ENCODE measurements at regions not wholly inside any gene's neighbourhood (a gene's known extent, or its start where the extent isn't known, plus 50 kb on each side); places are given as distances from the start of the nearest gene placed in this dataset.

DNA sequence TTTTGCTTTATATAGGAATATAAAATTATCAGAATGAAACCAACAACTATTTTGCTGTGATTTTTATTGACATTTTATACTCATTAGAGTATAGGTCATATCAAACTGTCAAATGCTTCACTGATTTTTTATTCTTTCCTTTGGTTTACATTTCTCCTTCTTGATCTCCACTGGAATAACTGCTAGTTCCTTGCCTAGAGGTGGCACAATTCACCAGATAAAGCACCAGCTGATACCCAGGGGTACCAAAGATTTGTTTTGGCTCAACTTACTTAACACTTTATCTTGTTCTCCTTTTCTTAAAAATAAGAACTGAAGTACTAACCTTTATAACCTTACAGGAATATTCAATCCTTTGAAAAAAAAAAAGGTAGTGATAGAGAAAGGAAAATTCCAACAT is 725.1 kb upstream of the CHORDC1 start:
- Histone ChIP-seq H3K9ac (no peak overlapping the region), H4K20me1 (ENCODE audit: insufficient read depth) (no peaks in the 10 kb centered on the region), H3K27ac (ENCODE audit: low read depth in 2 of 2, low read length in 1 of 2) (no peak overlapping the region), H3K27me3 (ENCODE audit: insufficient read depth) (no peaks in the 10 kb centered on the region), H3K4me3 (ENCODE audit: low read depth in 2 of 2, low read length in 1 of 2) (no peak overlapping the region), H2AFZ (ENCODE audit: low read depth) (no peak overlapping the region), H3K4me1 (ENCODE audit: control insufficient read depth in 1 of 2, insufficient read depth in 2 of 2, low read depth in 1 of 2, low read length in 1 of 2) (no peaks in the 10 kb centered on the region), H3K36me3 (replicated peaks in 1 of 2; ENCODE audit: control insufficient read depth in 1 of 2, insufficient read depth in 2 of 2, low read length in 1 of 2) (no peaks in the 10 kb centered on the region), H3F3A (replicated peaks; ENCODE audit: insufficient read depth) (no peaks in the 10 kb centered on the region), H3K9me3 (no peaks in the 10 kb centered on the region), H3K4me2 (no peak overlapping the region), H3K9me2 (no peaks in the 10 kb centered on the region), H3K79me2 (ENCODE audit: insufficient read depth) (no peaks in the 10 kb centered on the region)
- ChIA-PET POLR2A (no interaction called here), CTCF (no interaction called here)
- no peak for DNase-seq
- TF ChIP-seq RAD21 (IDR thresholded peaks at IDR 0.05; ENCODE audit: low read length), result peak; percentile 8; the same call in 1 of the 2 replicates
- TF ChIP-seq, protein P1, sequence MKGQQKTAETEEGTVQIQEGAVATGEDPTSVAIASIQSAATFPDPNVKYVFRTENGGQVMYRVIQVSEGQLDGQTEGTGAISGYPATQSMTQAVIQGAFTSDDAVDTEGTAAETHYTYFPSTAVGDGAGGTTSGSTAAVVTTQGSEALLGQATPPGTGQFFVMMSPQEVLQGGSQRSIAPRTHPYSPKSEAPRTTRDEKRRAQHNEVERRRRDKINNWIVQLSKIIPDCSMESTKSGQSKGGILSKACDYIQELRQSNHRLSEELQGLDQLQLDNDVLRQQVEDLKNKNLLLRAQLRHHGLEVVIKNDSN (IDR thresholded peaks at IDR 0.05; ENCODE audit: borderline replicate concordance, low read depth), result no peak

DNA sequence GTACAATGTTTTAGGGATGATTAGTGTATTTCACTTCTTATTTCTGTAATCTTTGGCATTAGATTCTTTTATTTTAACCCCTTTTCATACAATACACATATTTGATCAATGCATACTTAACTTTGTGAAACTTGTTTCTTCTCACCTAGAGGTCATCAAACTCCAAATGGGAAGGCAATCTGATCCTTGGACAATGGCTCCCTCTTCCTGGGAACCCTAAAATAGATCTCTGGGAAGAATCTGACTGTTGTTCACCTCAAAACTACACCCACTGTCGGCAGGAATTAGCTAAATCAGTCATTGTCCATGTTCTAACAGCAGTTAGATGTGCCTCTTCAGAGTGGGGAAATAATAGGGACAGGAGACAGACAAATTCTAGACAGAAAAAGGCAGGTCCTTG is 707.4 kb upstream of the CHORDC1 start:
- H3K9ac ChIP-seq, result no peak overlapping the region
- H3K27ac ChIP-seq (ENCODE audit: low read depth in 2 of 2, low read length in 1 of 2), result no peak overlapping the region
- DNase-seq, result no peak
- H3K27me3 ChIP-seq (ENCODE audit: insufficient read depth), result no peaks in the 10 kb centered on the region
- H3K4me1 ChIP-seq (ENCODE audit: control insufficient read depth in 1 of 2, insufficient read depth in 2 of 2, low read depth in 1 of 2, low read length in 1 of 2), result no peaks in the 10 kb centered on the region
- H3K4me2 ChIP-seq, result no peak overlapping the region
- H3K9me2 ChIP-seq, result no peaks in the 10 kb centered on the region
- no peak overlapping the region for H2AFZ ChIP-seq (ENCODE audit: low read depth)
- no peaks in the 10 kb centered on the region for H3K9me3 ChIP-seq
- no peaks in the 10 kb centered on the region for H4K20me1 ChIP-seq (ENCODE audit: insufficient read depth)
- ChIA-PET CTCF (no interaction called here), POLR2A (no interaction called here)
- 19% methylated on average over 1 of the region's 1 CpG for WGBS (ENCODE audit: low lambda C conversion rate)
- no peak for TF ChIP-seq RFX5 (IDR thresholded peaks at IDR 0.05; ENCODE audit: low read length)
- H3K4me3 ChIP-seq (ENCODE audit: low read depth in 2 of 2, low read length in 1 of 2), result no peak overlapping the region
- no peaks in the 10 kb centered on the region for H3K36me3 ChIP-seq (replicated peaks in 1 of 2; ENCODE audit: control insufficient read depth in 1 of 2, insufficient read depth in 2 of 2, low read length in 1 of 2)
- H3F3A ChIP-seq (replicated peaks; ENCODE audit: insufficient read depth), result no peaks in the 10 kb centered on the region
- H3K79me2 ChIP-seq (ENCODE audit: insufficient read depth), result no peaks in the 10 kb centered on the region

DNA sequence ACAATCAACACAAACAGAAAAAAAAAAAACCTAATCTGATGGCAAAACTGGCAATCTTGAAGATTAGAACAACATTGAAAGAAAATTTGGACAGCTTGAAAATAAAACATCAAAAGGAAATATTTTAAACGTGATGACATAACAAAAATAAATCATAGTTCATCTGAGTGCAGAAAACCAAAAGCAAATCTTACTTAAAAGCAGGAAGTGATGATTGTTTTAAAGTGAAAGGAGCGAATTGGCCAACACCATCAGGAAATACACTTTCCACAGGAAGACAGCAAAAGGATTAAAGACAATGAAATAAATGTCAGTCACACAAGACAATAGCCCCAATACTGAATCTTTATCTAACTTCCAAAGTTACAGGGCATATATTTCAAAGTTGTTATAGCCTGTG is 696.5 kb upstream of the CHORDC1 start:
- H3K9me3 ChIP-seq, result no peaks in the 10 kb centered on the region
- H3K4me1 ChIP-seq (ENCODE audit: control insufficient read depth in 1 of 2, insufficient read depth in 2 of 2, low read depth in 1 of 2, low read length in 1 of 2), result no peaks in the 10 kb centered on the region; a peak in 2 of 4 replicates
- no peak overlapping the region; the same call in 1 of the 2 replicates for H2AFZ ChIP-seq (ENCODE audit: low read depth)
- WGBS (ENCODE audit: low lambda C conversion rate), result 28% methylated on average over 2 of the region's 2 CpGs
- no peak overlapping the region for H3K9ac ChIP-seq
- H3F3A ChIP-seq (replicated peaks; ENCODE audit: insufficient read depth), result no peaks in the 10 kb centered on the region
- no peak for DNase-seq
- H3K27ac ChIP-seq (ENCODE audit: low read depth in 2 of 2, low read length in 1 of 2), result peak overlapping the region in 1 of 2 experiments; percentile 47; a peak in 2 of 4 replicates
- no peaks in the 10 kb centered on the region for H3K9me2 ChIP-seq
- ChIA-PET CTCF (interaction anchor here (1.4 kb wide), 1 partner anchor 11 kb away, joined by 3 read pairs; no protein-coding TSS in a partner anchor), POLR2A (no interaction called here)
- H3K36me3 ChIP-seq (replicated peaks in 1 of 2; ENCODE audit: control insufficient read depth in 1 of 2, insufficient read depth in 2 of 2, low read length in 1 of 2), result no peaks in the 10 kb centered on the region
- H4K20me1 ChIP-seq (ENCODE audit: insufficient read depth), result no peaks in the 10 kb centered on the region
- H3K4me2 ChIP-seq, result no peak overlapping the region
- H3K79me2 ChIP-seq (ENCODE audit: insufficient read depth), result no peaks in the 10 kb centered on the region
- H3K4me3 ChIP-seq (ENCODE audit: low read depth in 2 of 2, low read length in 1 of 2), result no peak overlapping the region
- H3K27me3 ChIP-seq (ENCODE audit: insufficient read depth), result no peaks in the 10 kb centered on the region
- no peak for TF ChIP-seq YY1 (IDR thresholded peaks at IDR 0.05; ENCODE audit: low read depth)
- no peak for TF ChIP-seq FOXJ3 (CRISPR knock-in tag; IDR thresholded peaks at IDR 0.05)
- TF ChIP-seq JUND (IDR thresholded peaks at IDR 0.05), result no peak
- TF ChIP-seq, protein P2, sequence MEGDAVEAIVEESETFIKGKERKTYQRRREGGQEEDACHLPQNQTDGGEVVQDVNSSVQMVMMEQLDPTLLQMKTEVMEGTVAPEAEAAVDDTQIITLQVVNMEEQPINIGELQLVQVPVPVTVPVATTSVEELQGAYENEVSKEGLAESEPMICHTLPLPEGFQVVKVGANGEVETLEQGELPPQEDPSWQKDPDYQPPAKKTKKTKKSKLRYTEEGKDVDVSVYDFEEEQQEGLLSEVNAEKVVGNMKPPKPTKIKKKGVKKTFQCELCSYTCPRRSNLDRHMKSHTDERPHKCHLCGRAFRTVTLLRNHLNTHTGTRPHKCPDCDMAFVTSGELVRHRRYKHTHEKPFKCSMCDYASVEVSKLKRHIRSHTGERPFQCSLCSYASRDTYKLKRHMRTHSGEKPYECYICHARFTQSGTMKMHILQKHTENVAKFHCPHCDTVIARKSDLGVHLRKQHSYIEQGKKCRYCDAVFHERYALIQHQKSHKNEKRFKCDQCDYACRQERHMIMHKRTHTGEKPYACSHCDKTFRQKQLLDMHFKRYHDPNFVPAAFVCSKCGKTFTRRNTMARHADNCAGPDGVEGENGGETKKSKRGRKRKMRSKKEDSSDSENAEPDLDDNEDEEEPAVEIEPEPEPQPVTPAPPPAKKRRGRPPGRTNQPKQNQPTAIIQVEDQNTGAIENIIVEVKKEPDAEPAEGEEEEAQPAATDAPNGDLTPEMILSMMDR (IDR thresholded peaks at IDR 0.05), result no peak
- TF ChIP-seq ELF1 (IDR thresholded peaks at IDR 0.05), result no peak
- TF ChIP-seq FOXM1 (IDR thresholded peaks at IDR 0.05; ENCODE audit: low read depth), result no peak
- TF ChIP-seq TEAD4 (IDR thresholded peaks at IDR 0.05; ENCODE audit: borderline replicate concordance, insufficient read depth), result no peak
- no peak; a peak in 1 of 4 replicates for TF ChIP-seq EP300 (IDR thresholded peaks at IDR 0.05; ENCODE audit: borderline replicate concordance in 1 of 2, low read depth in 1 of 2, low read length in 1 of 2)
- no peak for TF ChIP-seq SIN3A (IDR thresholded peaks at IDR 0.05; ENCODE audit: borderline replicate concordance, low read depth, low read length)
- no peak for TF ChIP-seq NFIC (IDR thresholded peaks at IDR 0.05; ENCODE audit: borderline replicate concordance)
- TF ChIP-seq RAD21 (IDR thresholded peaks at IDR 0.05; ENCODE audit: low read length), result no peak
- no peak for TF ChIP-seq GABPA (IDR thresholded peaks at IDR 0.05; ENCODE audit: low read depth)
- TF ChIP-seq, protein P3, sequence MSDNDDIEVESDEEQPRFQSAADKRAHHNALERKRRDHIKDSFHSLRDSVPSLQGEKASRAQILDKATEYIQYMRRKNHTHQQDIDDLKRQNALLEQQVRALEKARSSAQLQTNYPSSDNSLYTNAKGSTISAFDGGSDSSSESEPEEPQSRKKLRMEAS (IDR thresholded peaks at IDR 0.05; ENCODE audit: low read depth), result no peak
- TF ChIP-seq, protein P4, sequence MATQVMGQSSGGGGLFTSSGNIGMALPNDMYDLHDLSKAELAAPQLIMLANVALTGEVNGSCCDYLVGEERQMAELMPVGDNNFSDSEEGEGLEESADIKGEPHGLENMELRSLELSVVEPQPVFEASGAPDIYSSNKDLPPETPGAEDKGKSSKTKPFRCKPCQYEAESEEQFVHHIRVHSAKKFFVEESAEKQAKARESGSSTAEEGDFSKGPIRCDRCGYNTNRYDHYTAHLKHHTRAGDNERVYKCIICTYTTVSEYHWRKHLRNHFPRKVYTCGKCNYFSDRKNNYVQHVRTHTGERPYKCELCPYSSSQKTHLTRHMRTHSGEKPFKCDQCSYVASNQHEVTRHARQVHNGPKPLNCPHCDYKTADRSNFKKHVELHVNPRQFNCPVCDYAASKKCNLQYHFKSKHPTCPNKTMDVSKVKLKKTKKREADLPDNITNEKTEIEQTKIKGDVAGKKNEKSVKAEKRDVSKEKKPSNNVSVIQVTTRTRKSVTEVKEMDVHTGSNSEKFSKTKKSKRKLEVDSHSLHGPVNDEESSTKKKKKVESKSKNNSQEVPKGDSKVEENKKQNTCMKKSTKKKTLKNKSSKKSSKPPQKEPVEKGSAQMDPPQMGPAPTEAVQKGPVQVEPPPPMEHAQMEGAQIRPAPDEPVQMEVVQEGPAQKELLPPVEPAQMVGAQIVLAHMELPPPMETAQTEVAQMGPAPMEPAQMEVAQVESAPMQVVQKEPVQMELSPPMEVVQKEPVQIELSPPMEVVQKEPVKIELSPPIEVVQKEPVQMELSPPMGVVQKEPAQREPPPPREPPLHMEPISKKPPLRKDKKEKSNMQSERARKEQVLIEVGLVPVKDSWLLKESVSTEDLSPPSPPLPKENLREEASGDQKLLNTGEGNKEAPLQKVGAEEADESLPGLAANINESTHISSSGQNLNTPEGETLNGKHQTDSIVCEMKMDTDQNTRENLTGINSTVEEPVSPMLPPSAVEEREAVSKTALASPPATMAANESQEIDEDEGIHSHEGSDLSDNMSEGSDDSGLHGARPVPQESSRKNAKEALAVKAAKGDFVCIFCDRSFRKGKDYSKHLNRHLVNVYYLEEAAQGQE (IDR thresholded peaks at IDR 0.05; ENCODE audit: low read depth, low read length), result no peak

All from SK-N-SH (cell line).